Right atrium auricular region (tissue), 2 donors: ENCODE measurements at regions not wholly inside any gene's neighbourhood (a gene's known extent, or its start where the extent isn't known, plus 50 kb on each side); places are given as distances from the start of the nearest gene placed in this dataset.

Experiments
- DNase-seq: peaks from one replicate; pipeline ENCODE4 v3.0.0-alpha.2; 2019; ENCODE audit warnings: low spot score
- H3K27ac ChIP-seq, 2 donors: fragments of 200-600 bp; sonication (generic); 1 replicate in 1 of 2; 2 replicates in 1 of 2; pipeline ENCODE4 v1.5.1; 2016 to 2019
- H3K27me3 ChIP-seq, 2 donors: fragments of 200-600 bp; sonication (generic); one replicate each; pipeline versions ENCODE4 v1.5.1 to v1.6.0; 2017 to 2019
- H3K36me3 ChIP-seq: fragments of 200-600 bp; sonication (generic); one replicate; pipeline ENCODE4 v1.5.1; 2016
- H3K4me1 ChIP-seq, 2 donors: fragments of 200-600 bp; sonication (generic); one replicate each; pipeline versions ENCODE4 v1.5.1 to v1.6.0; 2017 to 2019
- H3K4me3 ChIP-seq, 2 donors: fragments of 200-600 bp; sonication (generic); 1 replicate in 1 of 2; 2 replicates in 1 of 2; pipeline ENCODE4 v1.5.1; 2017 to 2019; ENCODE audit warnings: mild to moderate bottlenecking in 1 of 2, moderate library complexity in 1 of 2
- H3K9me3 ChIP-seq, 2 donors: fragments of 200-600 bp; sonication (generic); one replicate each; pipeline ENCODE4 v1.5.1; 2019
- CTCF ChIP-seq, 2 donors: fragments of 200-600 bp; sonication (generic); IDR thresholded peaks; one replicate each; pipeline ENCODE4 v1.5.1; 2019; ENCODE audit warnings: antibody characterized with exemption in 2 of 2

GRCh38 chr18:46333431-46334135 lies 229.4 kb downstream of the HAUS1 start:
- H3K4me3 ChIP-seq: peak overlapping the region; percentile 68 to 70
- DNase-seq: no peak
- no peaks in the 10 kb centered on the region for H3K27me3 ChIP-seq
- H3K9me3 ChIP-seq: no peaks in the 10 kb centered on the region
- H3K36me3 ChIP-seq: no peaks in the 10 kb centered on the region
- H3K4me1 ChIP-seq: peaks cover 0 to 39% of the 10 kb centered on the region in 2 donors
- H3K27ac ChIP-seq: no peak overlapping the region
- TF ChIP-seq CTCF (IDR thresholded peaks at IDR 0.05): no peak

GRCh38 chr18:46334868-46335281 lies 230.7 kb downstream of the HAUS1 start:
- Histone ChIP-seq H3K9me3 (no peaks in the 10 kb centered on the region), H3K27me3 (no peaks in the 10 kb centered on the region), H3K4me3 (peak overlapping the region; percentile 68 to 70), H3K4me1 (peaks cover 0 to 41% of the 10 kb centered on the region in 2 donors), H3K27ac (peak overlapping the region; percentile 64 to 68), H3K36me3 (no peaks in the 10 kb centered on the region)
- no peak for DNase-seq
- no peak for TF ChIP-seq CTCF (IDR thresholded peaks at IDR 0.05)

GRCh38 chr18:46335534-46336101 lies 231.4 kb downstream of the HAUS1 start:
- Histone ChIP-seq H3K27me3 (no peaks in the 10 kb centered on the region), H3K4me3 (peak overlapping the region; percentile 68 to 70), H3K4me1 (peaks cover 0 to 41% of the 10 kb centered on the region in 2 donors), H3K9me3 (no peaks in the 10 kb centered on the region), H3K36me3 (no peaks in the 10 kb centered on the region), H3K27ac (peak overlapping the region; percentile 64 to 68)
- TF ChIP-seq CTCF (IDR thresholded peaks at IDR 0.05): no peak
- DNase-seq: no peak

- peak overlapping the region; percentile 64 to 68 for H3K27ac ChIP-seq
- no peak for DNase-seq
- H3K9me3 ChIP-seq: no peaks in the 10 kb centered on the region
- no peaks in the 10 kb centered on the region for H3K36me3 ChIP-seq
- no peaks in the 10 kb centered on the region for H3K27me3 ChIP-seq
- peaks cover 0 to 41% of the 10 kb centered on the region in 2 donors for H3K4me1 ChIP-seq
- H3K4me3 ChIP-seq: no peak overlapping the region
- no peak for TF ChIP-seq CTCF (IDR thresholded peaks at IDR 0.05)
Observed at GRCh38 chr18:46336278-46337111, 232.3 kb downstream of the HAUS1 start.

GRCh38 chr18:46337271-46337670 lies 233.1 kb downstream of the HAUS1 start:
- Histone ChIP-seq H3K36me3 (no peaks in the 10 kb centered on the region), H3K9me3 (no peaks in the 10 kb centered on the region), H3K4me3 (no peak overlapping the region), H3K27me3 (no peaks in the 10 kb centered on the region), H3K27ac (peak overlapping the region in 1 of 2 donors; percentile 47), H3K4me1 (peaks cover 0 to 41% of the 10 kb centered on the region in 2 donors)
- TF ChIP-seq CTCF (IDR thresholded peaks at IDR 0.05): no peak
- DNase-seq: no peak
